ENCODE measurements at regions not wholly inside any gene's neighbourhood (a gene's known extent, or its start where the extent isn't known, plus 50 kb on each side); places are given as distances from the start of the nearest gene placed in this dataset.

- no peak overlapping the region for H3K27ac ChIP-seq (ENCODE audit: low read depth, low read length)
- no peak overlapping the region for H3K18ac ChIP-seq (ENCODE audit: low read length)
- H2AK5ac ChIP-seq (ENCODE audit: low read length), result no peak overlapping the region
- H3K23ac ChIP-seq (ENCODE audit: low read length), result no peak overlapping the region
- no peaks in the 10 kb centered on the region for H3K27me3 ChIP-seq (ENCODE audit: insufficient read depth, low read length)
- no peak overlapping the region for H2BK5ac ChIP-seq (ENCODE audit: low read depth, low read length, poor library complexity)
- H4K8ac ChIP-seq (ENCODE audit: low read depth, low read length), result no peak overlapping the region
- H3K79me2 ChIP-seq (ENCODE audit: control insufficient read depth, insufficient read depth, low read length, poor library complexity), result no peaks in the 10 kb centered on the region
- H4K12ac ChIP-seq (ENCODE audit: low read depth, low read length), result no peak overlapping the region
- no peaks in the 10 kb centered on the region for H3K9me3 ChIP-seq (ENCODE audit: insufficient read depth, low read depth, low read length)
- no peak overlapping the region for H3K14ac ChIP-seq (ENCODE audit: low read length)
- no peaks in the 10 kb centered on the region for H3K4me1 ChIP-seq (ENCODE audit: control insufficient read depth in 1 of 2, insufficient read depth in 2 of 2, low read length in 2 of 2)
- DNase-seq, result no peak
- H2BK12ac ChIP-seq (ENCODE audit: low read length), result no peak overlapping the region
- no peaks in the 10 kb centered on the region for H3K36me3 ChIP-seq (ENCODE audit: control insufficient read depth in 1 of 2, insufficient read depth in 2 of 2, low read length in 2 of 2)
- H3K79me1 ChIP-seq (ENCODE audit: low read length), result no peaks in the 10 kb centered on the region
- H3K9ac ChIP-seq (ENCODE audit: low read length), result no peak overlapping the region
- no peak overlapping the region for H3K4me3 ChIP-seq (ENCODE audit: low read depth, low read length)
- H3K4me2 ChIP-seq (ENCODE audit: low read length), result no peak overlapping the region
- no CpG with 5 or more reads among the region's 2 CpGs for WGBS (ENCODE audit: extremely low coverage, insufficient coverage, insufficient read length)
- no peak overlapping the region for H2BK120ac ChIP-seq (ENCODE audit: insufficient read depth, low read length, poor library complexity)
- no peak overlapping the region for H4K91ac ChIP-seq (ENCODE audit: low read depth, low read length)
- no peak overlapping the region for H3K4ac ChIP-seq (ENCODE audit: low read depth, low read length)
- no peak overlapping the region for H2AFZ ChIP-seq (ENCODE audit: insufficient read depth, low read length, poor library complexity)
These were observed 142.9 kb upstream of the ATP1B1 start for GRCh38 chr1:168963601-168964000.

GRCh38 chr1:168964478-168964877, 142.0 kb upstream of the ATP1B1 start:
- WGBS (ENCODE audit: extremely low coverage, insufficient coverage, insufficient read length), result no CpG with 5 or more reads among the region's 3 CpGs
- H3K23ac ChIP-seq (ENCODE audit: low read length), result no peak overlapping the region
- H3K79me1 ChIP-seq (ENCODE audit: low read length), result no peaks in the 10 kb centered on the region
- H3K9me3 ChIP-seq (ENCODE audit: insufficient read depth, low read depth, low read length), result no peaks in the 10 kb centered on the region
- H3K79me2 ChIP-seq (ENCODE audit: control insufficient read depth, insufficient read depth, low read length, poor library complexity), result no peaks in the 10 kb centered on the region
- H2AK5ac ChIP-seq (ENCODE audit: low read length), result no peak overlapping the region
- H3K4me3 ChIP-seq (ENCODE audit: low read depth, low read length), result no peak overlapping the region
- H3K4me1 ChIP-seq (ENCODE audit: control insufficient read depth in 1 of 2, insufficient read depth in 2 of 2, low read length in 2 of 2), result no peaks in the 10 kb centered on the region
- no peak overlapping the region for H3K27ac ChIP-seq (ENCODE audit: low read depth, low read length)
- H2AFZ ChIP-seq (ENCODE audit: insufficient read depth, low read length, poor library complexity), result no peak overlapping the region
- no peaks in the 10 kb centered on the region for H3K36me3 ChIP-seq (ENCODE audit: control insufficient read depth in 1 of 2, insufficient read depth in 2 of 2, low read length in 2 of 2)
- no peak overlapping the region for H3K4me2 ChIP-seq (ENCODE audit: low read length)
- no peak overlapping the region for H3K18ac ChIP-seq (ENCODE audit: low read length)
- H3K27me3 ChIP-seq (ENCODE audit: insufficient read depth, low read length), result no peaks in the 10 kb centered on the region
- no peak overlapping the region for H2BK12ac ChIP-seq (ENCODE audit: low read length)
- H3K9ac ChIP-seq (ENCODE audit: low read length), result no peak overlapping the region
- H3K4ac ChIP-seq (ENCODE audit: low read depth, low read length), result no peak overlapping the region
- H3K14ac ChIP-seq (ENCODE audit: low read length), result no peak overlapping the region
- H4K12ac ChIP-seq (ENCODE audit: low read depth, low read length), result no peak overlapping the region
- H2BK5ac ChIP-seq (ENCODE audit: low read depth, low read length, poor library complexity), result no peak overlapping the region
- no peak overlapping the region for H2BK120ac ChIP-seq (ENCODE audit: insufficient read depth, low read length, poor library complexity)
- no peak overlapping the region for H4K91ac ChIP-seq (ENCODE audit: low read depth, low read length)
- DNase-seq, result no peak
- H4K8ac ChIP-seq (ENCODE audit: low read depth, low read length), result no peak overlapping the region

GRCh38 chr1:168966217-168966616, 140.3 kb upstream of the ATP1B1 start:
- H3K36me3 ChIP-seq (ENCODE audit: control insufficient read depth in 1 of 2, insufficient read depth in 2 of 2, low read length in 2 of 2), result no peaks in the 10 kb centered on the region
- no peak overlapping the region for H3K23ac ChIP-seq (ENCODE audit: low read length)
- H2BK12ac ChIP-seq (ENCODE audit: low read length), result no peak overlapping the region
- H3K27me3 ChIP-seq (ENCODE audit: insufficient read depth, low read length), result no peaks in the 10 kb centered on the region
- H4K91ac ChIP-seq (ENCODE audit: low read depth, low read length), result no peak overlapping the region
- no peak overlapping the region for H3K4ac ChIP-seq (ENCODE audit: low read depth, low read length)
- no peak overlapping the region for H3K9ac ChIP-seq (ENCODE audit: low read length)
- H3K79me2 ChIP-seq (ENCODE audit: control insufficient read depth, insufficient read depth, low read length, poor library complexity), result no peaks in the 10 kb centered on the region
- H4K8ac ChIP-seq (ENCODE audit: low read depth, low read length), result no peak overlapping the region
- DNase-seq, result no peak
- no peaks in the 10 kb centered on the region for H3K79me1 ChIP-seq (ENCODE audit: low read length)
- no peak overlapping the region for H2AK5ac ChIP-seq (ENCODE audit: low read length)
- no peak overlapping the region for H4K12ac ChIP-seq (ENCODE audit: low read depth, low read length)
- no peaks in the 10 kb centered on the region for H3K4me1 ChIP-seq (ENCODE audit: control insufficient read depth in 1 of 2, insufficient read depth in 2 of 2, low read length in 2 of 2)
- WGBS (ENCODE audit: extremely low coverage, insufficient coverage, insufficient read length), result no CpG with 5 or more reads among the region's 2 CpGs
- no peak overlapping the region for H2BK120ac ChIP-seq (ENCODE audit: insufficient read depth, low read length, poor library complexity)
- H3K18ac ChIP-seq (ENCODE audit: low read length), result no peak overlapping the region
- no peak overlapping the region for H3K4me2 ChIP-seq (ENCODE audit: low read length)
- H3K27ac ChIP-seq (ENCODE audit: low read depth, low read length), result no peak overlapping the region
- H3K14ac ChIP-seq (ENCODE audit: low read length), result no peak overlapping the region
- H3K4me3 ChIP-seq (ENCODE audit: low read depth, low read length), result no peak overlapping the region
- H3K9me3 ChIP-seq (ENCODE audit: insufficient read depth, low read depth, low read length), result no peaks in the 10 kb centered on the region
- H2AFZ ChIP-seq (ENCODE audit: insufficient read depth, low read length, poor library complexity), result no peak overlapping the region
- no peak overlapping the region for H2BK5ac ChIP-seq (ENCODE audit: low read depth, low read length, poor library complexity)

GRCh38 chr1:168966636-168967035, 139.9 kb upstream of the ATP1B1 start:
- Histone ChIP-seq H2BK12ac (ENCODE audit: low read length) (no peak overlapping the region), H3K14ac (ENCODE audit: low read length) (no peak overlapping the region), H3K4me3 (ENCODE audit: low read depth, low read length) (no peak overlapping the region), H3K79me1 (ENCODE audit: low read length) (no peaks in the 10 kb centered on the region), H4K8ac (ENCODE audit: low read depth, low read length) (no peak overlapping the region), H3K4me2 (ENCODE audit: low read length) (no peak overlapping the region), H3K27me3 (ENCODE audit: insufficient read depth, low read length) (no peaks in the 10 kb centered on the region), H4K91ac (ENCODE audit: low read depth, low read length) (no peak overlapping the region), H2BK5ac (ENCODE audit: low read depth, low read length, poor library complexity) (no peak overlapping the region), H3K27ac (ENCODE audit: low read depth, low read length) (no peak overlapping the region), H2AK5ac (ENCODE audit: low read length) (no peak overlapping the region), H3K9me3 (ENCODE audit: insufficient read depth, low read depth, low read length) (no peaks in the 10 kb centered on the region), H3K18ac (ENCODE audit: low read length) (no peak overlapping the region), H3K9ac (ENCODE audit: low read length) (no peak overlapping the region), H3K4me1 (ENCODE audit: control insufficient read depth in 1 of 2, insufficient read depth in 2 of 2, low read length in 2 of 2) (no peaks in the 10 kb centered on the region), H3K4ac (ENCODE audit: low read depth, low read length) (no peak overlapping the region), H4K12ac (ENCODE audit: low read depth, low read length) (no peak overlapping the region), H3K36me3 (ENCODE audit: control insufficient read depth in 1 of 2, insufficient read depth in 2 of 2, low read length in 2 of 2) (no peaks in the 10 kb centered on the region), H2BK120ac (ENCODE audit: insufficient read depth, low read length, poor library complexity) (no peak overlapping the region), H3K23ac (ENCODE audit: low read length) (no peak overlapping the region), H2AFZ (ENCODE audit: insufficient read depth, low read length, poor library complexity) (no peak overlapping the region), H3K79me2 (ENCODE audit: control insufficient read depth, insufficient read depth, low read length, poor library complexity) (no peaks in the 10 kb centered on the region)
- WGBS (ENCODE audit: extremely low coverage, insufficient coverage, insufficient read length), result no CpG with 5 or more reads among the region's 2 CpGs
- DNase-seq, result no peak
